Activated naive CD8-positive, alpha-beta T cell (primary cell): ENCODE measurements at regions not wholly inside any gene's neighbourhood (a gene's known extent, or its start where the extent isn't known, plus 50 kb on each side); places are given as distances from the start of the nearest gene placed in this dataset.
A peak's percentile ranks its signal among the peaks of the same experiment; 100 is the strongest.
"Not testable (repeated sequence)": the region's sequence is repeated elsewhere in the genome, so short reads cannot be mapped to it uniquely, and the experiment has no call there.

Experiments
- H3K27ac Mint-ChIP-seq: one replicate; pipeline ENCODE4 v1.8.0; 2021; ENCODE audit warnings: mixed read lengths
- H3K27me3 Mint-ChIP-seq: one replicate; pipeline ENCODE4 v1.8.0; 2021; ENCODE audit warnings: mixed read lengths
- H3K36me3 Mint-ChIP-seq: one replicate; pipeline ENCODE4 v1.8.0; 2021; ENCODE audit warnings: mixed read lengths
- H3K4me1 Mint-ChIP-seq: one replicate; pipeline ENCODE4 v1.8.0; 2021; ENCODE audit warnings: low read depth, mixed read lengths
- H3K4me3 Mint-ChIP-seq: one replicate; pipeline ENCODE4 v1.8.0; 2021; ENCODE audit warnings: mild to moderate bottlenecking, mixed read lengths
- H3K9me3 Mint-ChIP-seq: one replicate; pipeline ENCODE4 v1.8.0; 2021; ENCODE audit warnings: low read depth, mixed read lengths

DNA sequence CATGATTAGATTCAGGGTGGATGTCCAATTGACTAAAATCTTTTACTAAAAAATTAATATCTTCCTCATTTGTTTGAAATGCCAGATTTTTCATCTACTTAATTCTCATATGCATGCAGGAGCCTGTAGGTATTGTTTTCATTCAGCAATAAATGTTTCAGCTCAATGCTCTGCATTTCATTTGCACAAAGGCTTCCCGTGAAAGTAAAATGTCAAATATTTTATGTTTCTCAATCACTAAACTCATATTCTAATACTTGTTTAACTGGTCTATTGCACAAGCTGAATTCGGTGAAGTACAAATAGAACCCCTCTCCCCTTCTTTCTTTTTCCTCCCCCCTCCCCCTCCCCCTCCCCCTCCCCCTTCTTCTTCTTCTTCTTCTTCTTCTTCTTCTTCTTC is 175.9 kb downstream of the MCHR2 start:
- peaks cover 5% of the 10 kb centered on the region for H3K4me1 Mint-ChIP-seq
- no peak overlapping the region for H3K27ac Mint-ChIP-seq
- H3K27me3 Mint-ChIP-seq = peaks cover 13% of the 10 kb centered on the region
- H3K9me3 Mint-ChIP-seq = no peaks in the 10 kb centered on the region
- H3K36me3 Mint-ChIP-seq = no peaks in the 10 kb centered on the region
- H3K4me3 Mint-ChIP-seq = no peak overlapping the region

DNA sequence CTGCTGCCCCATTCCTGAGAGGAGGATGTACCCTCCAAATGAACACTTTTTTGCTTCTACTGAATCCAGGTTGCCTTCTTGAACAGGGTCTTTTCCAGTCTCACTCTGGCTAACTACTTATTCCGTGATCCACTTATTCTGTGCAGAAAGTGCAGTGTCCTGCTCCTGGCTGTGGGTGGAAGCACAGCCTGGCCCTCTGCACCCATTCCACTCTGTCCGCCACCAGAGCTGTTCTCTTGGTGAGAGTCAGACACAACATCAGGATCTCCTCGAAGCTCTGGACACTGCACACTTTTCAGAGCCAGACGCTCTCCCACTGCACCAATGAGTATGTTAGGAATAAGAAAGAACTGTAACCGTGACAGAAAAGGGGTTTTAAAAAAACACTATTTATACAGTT is 174.2 kb downstream of the MCHR2 start:
- peaks cover 11% of the 10 kb centered on the region for H3K27me3 Mint-ChIP-seq
- no peaks in the 10 kb centered on the region for H3K9me3 Mint-ChIP-seq
- peaks cover 7% of the 10 kb centered on the region for H3K4me1 Mint-ChIP-seq
- no peak overlapping the region for H3K27ac Mint-ChIP-seq
- H3K4me3 Mint-ChIP-seq = no peak overlapping the region
- no peaks in the 10 kb centered on the region for H3K36me3 Mint-ChIP-seq

DNA sequence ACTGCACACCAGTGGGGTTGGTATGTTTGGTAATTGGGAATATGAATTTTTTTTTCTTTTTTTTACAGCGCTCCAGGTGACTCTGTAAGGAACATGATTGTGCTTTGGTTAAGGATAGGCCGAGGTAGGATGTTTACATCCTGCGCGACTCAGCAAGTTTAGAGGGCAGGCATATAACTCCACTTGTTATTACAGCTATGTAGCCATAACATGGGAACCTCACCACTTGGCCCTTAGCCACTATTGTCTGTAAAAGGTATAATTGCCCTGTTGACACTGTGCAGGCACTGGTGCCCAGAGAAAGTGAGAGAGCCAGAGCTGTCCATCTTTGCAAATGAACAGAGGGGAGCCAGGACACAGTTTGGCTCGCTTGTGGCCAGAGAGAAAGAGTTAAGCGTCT is 172.9 kb downstream of the MCHR2 start:
- Mint-ChIP-seq H3K4me3 (no peak overlapping the region), H3K36me3 (no peaks in the 10 kb centered on the region), H3K9me3 (no peaks in the 10 kb centered on the region), H3K27me3 (peaks cover 11% of the 10 kb centered on the region), H3K27ac (no peak overlapping the region), H3K4me1 (peaks cover 7% of the 10 kb centered on the region)

DNA sequence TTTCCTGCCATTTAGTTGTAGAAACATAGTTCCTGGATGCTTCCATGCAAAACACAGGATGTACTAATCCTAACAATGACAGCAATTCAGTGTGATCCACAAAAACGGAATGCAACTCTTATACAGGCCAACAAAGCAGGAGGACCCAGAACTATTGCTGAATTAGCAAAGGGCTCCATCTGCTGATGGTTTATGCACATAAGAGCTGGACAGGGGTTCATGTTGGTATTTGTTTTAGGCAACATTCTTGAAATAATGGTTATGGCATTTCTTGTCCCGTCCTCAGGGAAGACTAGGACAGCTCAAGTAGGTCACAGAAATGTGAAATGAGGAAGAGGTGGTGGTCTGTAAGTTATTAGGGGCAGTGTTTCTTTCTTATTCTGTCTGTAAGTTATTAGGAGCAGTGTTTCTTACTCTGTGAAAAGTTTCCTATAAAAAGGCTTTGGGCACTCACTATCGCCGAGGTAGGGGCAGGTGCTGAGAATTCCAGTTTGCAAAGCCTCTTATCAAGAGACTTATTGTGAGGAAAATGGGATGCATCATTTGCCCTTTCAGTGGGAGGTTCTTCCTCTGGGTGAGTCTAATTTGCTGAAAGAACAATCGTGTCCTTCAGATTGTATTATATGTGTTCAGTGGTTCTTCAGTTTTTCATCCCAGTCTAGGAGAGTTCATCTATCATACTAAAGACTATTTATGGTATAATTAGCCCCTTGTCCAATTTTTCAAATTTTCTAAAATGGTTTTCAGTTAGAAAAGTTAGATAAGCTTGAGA is 171.1 kb downstream of the MCHR2 start:
- Mint-ChIP-seq H3K36me3 (no peaks in the 10 kb centered on the region), H3K4me1 (peaks cover 7% of the 10 kb centered on the region), H3K9me3 (no peaks in the 10 kb centered on the region), H3K4me3 (peak overlapping the region; percentile 79), H3K27me3 (peaks cover 7% of the 10 kb centered on the region), H3K27ac (no peak overlapping the region)

DNA sequence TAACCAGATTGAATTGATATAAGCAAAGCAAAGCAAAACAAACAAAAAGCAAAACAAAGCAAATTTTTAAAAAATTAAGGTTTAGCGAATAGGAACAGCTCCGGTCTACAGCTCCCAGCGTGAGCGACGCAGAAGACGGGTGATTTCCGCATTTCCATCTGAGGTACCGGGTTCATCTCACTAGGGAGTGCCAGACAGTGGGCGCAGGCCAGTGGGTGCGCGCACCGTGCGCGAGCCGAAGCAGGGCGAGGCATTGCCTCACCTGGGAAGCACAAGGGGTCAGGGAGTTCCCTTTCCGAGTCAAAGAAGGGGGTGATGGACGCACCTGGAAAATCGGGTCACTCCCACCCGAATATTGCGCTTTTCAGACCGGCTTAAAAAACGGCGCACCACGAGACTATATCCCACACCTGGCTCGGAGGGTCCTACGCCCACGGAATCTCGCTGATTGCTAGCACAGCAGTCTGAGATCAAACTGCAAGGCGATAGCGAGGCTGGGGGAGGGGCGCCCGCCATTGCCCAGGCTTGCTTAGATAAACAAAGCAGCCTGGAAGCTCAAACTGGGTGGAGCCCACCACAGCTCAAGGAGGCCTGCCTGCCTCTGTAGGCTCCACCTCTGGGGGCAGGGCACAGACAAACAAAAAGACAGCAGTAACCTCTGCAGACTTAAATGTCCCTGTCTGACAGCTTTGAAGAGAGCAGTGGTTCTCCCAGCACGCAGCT is 170.3 kb downstream of the MCHR2 start:
- H3K4me3 Mint-ChIP-seq = peak overlapping the region; percentile 79
- H3K27ac Mint-ChIP-seq, H3K4me1 Mint-ChIP-seq, H3K9me3 Mint-ChIP-seq, H3K27me3 Mint-ChIP-seq, H3K36me3 Mint-ChIP-seq: not testable (repeated sequence)

DNA sequence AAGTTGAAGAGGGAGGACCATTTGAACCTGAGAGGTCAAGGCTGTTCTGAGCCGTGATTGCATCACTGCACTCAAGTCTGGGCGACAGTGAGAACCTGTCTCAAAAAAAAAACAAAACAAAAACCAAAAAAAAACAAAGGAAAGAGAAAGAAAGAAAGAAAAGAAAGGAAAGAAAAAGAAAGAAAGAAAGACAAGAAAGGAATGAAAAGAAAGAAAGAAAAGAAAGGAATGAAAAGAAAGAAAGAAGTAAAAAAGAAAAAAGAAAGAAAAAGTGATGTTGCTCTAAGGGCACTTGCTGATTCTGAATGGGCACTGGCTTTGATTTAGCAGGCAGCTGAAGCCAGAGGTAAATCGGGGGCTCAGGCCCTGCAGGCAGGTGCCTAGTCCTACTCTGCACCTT is 161.0 kb downstream of the MCHR2 start:
- Mint-ChIP-seq H3K36me3 (no peaks in the 10 kb centered on the region), H3K9me3 (no peaks in the 10 kb centered on the region), H3K4me3 (no peak overlapping the region), H3K27ac (no peak overlapping the region), H3K27me3 (peaks cover 1% of the 10 kb centered on the region), H3K4me1 (no peaks in the 10 kb centered on the region)

DNA sequence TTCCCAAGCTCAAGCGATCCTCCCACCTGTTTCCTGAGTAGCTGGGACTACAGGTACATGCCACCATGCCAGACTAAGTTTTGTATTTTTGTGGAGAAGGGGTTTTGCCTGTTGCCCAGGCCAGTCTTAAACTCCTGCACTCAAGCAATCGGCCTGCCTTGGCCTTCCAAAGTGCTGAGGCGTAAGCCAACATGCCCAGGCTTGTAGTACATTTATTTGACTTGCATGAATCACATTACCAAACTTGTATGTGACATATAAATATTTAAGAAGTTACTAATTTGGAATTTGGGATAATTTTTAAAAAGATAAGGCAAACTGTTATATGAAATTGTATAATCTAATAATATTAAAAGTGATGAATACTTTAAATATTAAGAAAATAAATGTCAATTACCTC is 157.6 kb downstream of the MCHR2 start:
- H3K36me3 Mint-ChIP-seq = no peaks in the 10 kb centered on the region
- no peaks in the 10 kb centered on the region for H3K9me3 Mint-ChIP-seq
- H3K4me1 Mint-ChIP-seq = no peaks in the 10 kb centered on the region
- peaks cover 5% of the 10 kb centered on the region for H3K27me3 Mint-ChIP-seq
- no peak overlapping the region for H3K27ac Mint-ChIP-seq
- no peak overlapping the region for H3K4me3 Mint-ChIP-seq

DNA sequence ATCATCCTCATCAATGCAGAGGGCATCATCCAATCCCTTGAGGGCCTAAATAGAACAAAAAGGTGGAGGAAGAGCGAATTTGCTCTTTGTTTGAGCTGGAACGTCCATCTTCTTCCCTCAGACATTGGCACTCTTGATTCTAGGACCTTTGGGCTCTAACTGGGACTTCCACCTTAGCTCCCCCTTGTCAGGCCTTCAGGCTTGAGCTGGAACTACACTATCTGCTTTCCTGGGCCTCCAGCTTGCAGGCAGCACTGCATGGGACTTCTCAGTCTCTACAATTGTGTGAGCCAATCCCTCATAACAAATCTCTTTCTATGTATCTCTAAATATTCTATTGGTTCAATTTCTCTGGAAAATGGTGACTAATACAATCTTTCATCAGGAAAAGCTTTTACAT is 155.4 kb downstream of the MCHR2 start:
- no peaks in the 10 kb centered on the region for H3K36me3 Mint-ChIP-seq
- H3K4me1 Mint-ChIP-seq = no peaks in the 10 kb centered on the region
- peaks cover 4% of the 10 kb centered on the region for H3K27me3 Mint-ChIP-seq
- H3K27ac Mint-ChIP-seq = no peak overlapping the region
- H3K9me3 Mint-ChIP-seq = no peaks in the 10 kb centered on the region
- no peak overlapping the region for H3K4me3 Mint-ChIP-seq

DNA sequence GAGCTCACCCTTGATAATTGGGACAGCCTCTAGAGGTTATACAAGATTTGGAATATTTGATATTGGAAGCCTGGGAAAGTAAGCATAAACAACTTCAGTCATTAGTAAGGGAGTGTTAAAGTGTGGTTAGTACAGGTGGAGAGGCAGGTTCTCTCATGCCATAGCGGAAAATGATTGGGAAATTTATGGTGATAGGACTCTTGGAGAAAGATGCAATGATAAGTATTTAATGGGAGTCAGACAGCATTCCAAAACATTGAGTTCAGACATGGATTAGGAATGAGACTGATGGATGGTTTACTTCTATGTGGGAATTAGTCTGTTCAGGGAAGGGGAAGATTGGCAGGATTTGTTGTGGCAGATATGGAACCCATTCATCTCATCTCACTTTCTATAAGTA is 152.7 kb downstream of the MCHR2 start:
- H3K4me1 Mint-ChIP-seq = no peaks in the 10 kb centered on the region
- no peak overlapping the region for H3K27ac Mint-ChIP-seq
- no peak overlapping the region for H3K4me3 Mint-ChIP-seq
- no peaks in the 10 kb centered on the region for H3K36me3 Mint-ChIP-seq
- no peaks in the 10 kb centered on the region for H3K9me3 Mint-ChIP-seq
- peaks cover 4% of the 10 kb centered on the region for H3K27me3 Mint-ChIP-seq

DNA sequence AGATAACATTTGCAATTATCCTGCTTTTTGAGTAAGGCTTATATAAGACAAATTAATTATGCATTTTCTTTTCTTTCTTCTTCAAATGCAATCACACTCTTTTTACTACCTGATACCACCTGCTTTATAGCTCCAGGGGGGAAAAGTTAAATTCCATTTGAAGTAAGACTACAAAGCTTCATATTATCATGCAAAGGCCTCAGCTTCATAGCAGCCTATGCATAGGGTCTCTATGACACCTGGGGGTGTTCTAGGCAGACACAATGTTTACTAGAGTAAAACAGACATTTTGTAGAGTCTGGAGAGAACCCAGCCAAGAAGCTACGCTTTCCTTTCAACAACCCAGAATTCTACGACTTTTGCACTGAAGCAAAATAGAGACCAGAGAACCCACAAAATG is 148.0 kb downstream of the MCHR2 start:
- Mint-ChIP-seq H3K27me3 (peaks cover 12% of the 10 kb centered on the region), H3K4me3 (no peak overlapping the region), H3K4me1 (no peaks in the 10 kb centered on the region), H3K36me3 (no peaks in the 10 kb centered on the region), H3K9me3 (no peaks in the 10 kb centered on the region), H3K27ac (no peak overlapping the region)

DNA sequence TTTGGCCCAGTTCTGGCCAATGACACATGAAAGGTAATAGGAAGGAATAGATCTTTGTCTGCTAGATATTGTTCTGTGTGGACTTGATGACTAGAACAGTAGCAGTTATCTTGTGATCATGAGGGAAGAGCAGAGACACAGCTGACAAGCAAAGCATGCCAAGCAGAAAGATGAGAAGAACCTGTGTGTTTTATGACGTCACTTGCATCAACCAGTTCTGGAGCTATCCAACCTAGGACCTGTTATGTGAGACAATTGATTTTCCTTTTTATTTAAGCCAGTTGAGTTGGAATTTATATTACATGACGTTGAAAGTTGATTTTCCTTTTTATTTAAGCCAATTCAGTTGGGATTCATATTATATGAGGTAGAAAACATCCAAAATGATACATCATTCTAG is 143.2 kb downstream of the MCHR2 start:
- no peaks in the 10 kb centered on the region for H3K36me3 Mint-ChIP-seq
- H3K4me1 Mint-ChIP-seq = no peaks in the 10 kb centered on the region
- H3K27me3 Mint-ChIP-seq = peaks cover 24% of the 10 kb centered on the region
- no peak overlapping the region for H3K4me3 Mint-ChIP-seq
- H3K27ac Mint-ChIP-seq = no peak overlapping the region
- no peaks in the 10 kb centered on the region for H3K9me3 Mint-ChIP-seq

DNA sequence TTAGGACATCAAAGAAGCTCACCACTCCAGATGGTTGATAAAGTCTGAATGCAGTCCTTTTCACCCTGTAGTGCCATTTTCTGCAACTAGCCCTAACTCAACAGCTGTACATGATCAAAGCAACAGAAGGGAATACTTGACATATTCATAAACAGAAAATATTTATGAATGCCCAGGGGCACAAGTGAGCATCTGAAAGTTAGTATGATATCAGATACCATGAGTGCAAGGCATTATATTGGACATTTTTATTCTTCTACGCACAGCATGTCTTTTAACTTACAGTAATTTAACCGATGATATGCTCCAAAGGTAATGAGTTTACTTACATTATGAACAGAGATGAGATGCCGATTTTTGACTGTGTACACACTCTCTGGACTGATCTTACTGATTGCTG is 142.0 kb downstream of the MCHR2 start:
- Mint-ChIP-seq H3K27ac (no peak overlapping the region), H3K4me1 (no peaks in the 10 kb centered on the region), H3K4me3 (no peak overlapping the region), H3K27me3 (peaks cover 31% of the 10 kb centered on the region), H3K9me3 (no peaks in the 10 kb centered on the region), H3K36me3 (no peaks in the 10 kb centered on the region)

DNA sequence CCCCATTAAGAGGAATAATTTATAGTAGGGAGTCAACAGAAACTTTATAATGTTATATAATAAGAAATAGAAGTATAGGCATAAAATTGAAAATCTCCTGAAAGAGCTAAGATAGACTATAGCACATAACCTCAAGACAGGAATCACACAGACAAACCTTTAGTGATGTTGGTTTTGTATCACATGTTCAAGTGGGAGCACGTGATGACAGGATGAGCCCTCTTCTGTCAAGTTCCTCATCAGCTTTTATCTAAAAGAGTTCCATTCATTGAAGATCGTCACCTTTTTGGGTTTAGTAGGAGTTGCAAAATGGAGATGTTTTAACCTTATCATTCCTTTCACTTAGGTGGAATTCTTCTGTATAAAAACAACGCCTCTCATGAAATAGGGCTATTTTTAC is 127.0 kb downstream of the MCHR2 start:
- no peak overlapping the region for H3K27ac Mint-ChIP-seq
- no peaks in the 10 kb centered on the region for H3K9me3 Mint-ChIP-seq
- H3K27me3 Mint-ChIP-seq = peaks cover 17% of the 10 kb centered on the region
- no peaks in the 10 kb centered on the region for H3K36me3 Mint-ChIP-seq
- no peaks in the 10 kb centered on the region for H3K4me1 Mint-ChIP-seq
- no peak overlapping the region for H3K4me3 Mint-ChIP-seq

DNA sequence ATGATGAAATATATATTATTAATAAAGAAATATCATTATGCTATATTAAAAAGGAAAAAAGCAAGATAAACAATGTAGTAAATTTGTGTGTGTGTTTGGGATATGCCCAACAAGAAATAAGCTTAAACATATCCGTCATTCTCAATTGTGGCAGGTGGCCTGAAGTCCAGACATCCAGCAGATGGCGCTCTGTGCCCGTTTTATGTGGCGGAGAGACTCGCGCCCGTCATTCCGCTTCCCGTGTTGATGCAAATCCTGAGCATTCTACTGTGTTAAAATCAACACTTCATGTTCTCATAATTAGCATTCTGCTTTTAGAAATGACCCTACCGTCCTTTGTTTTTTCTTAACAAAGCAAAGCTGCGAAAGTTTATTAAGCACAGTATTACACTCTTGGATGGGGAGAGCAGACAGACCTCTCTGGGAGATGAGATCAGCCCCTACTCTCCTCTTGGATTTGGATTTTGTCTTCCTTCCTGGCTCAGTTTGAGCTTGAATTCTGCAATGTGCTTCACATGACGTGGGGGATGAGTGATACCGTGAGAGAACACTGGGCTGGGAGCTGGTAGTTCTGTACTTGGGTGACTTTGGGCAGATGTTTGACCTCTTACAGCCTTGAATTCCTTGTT is 125.8 kb downstream of the MCHR2 start:
- no peaks in the 10 kb centered on the region for H3K36me3 Mint-ChIP-seq
- H3K27me3 Mint-ChIP-seq = peaks cover 16% of the 10 kb centered on the region
- no peaks in the 10 kb centered on the region for H3K9me3 Mint-ChIP-seq
- no peak overlapping the region for H3K27ac Mint-ChIP-seq
- H3K4me1 Mint-ChIP-seq = no peaks in the 10 kb centered on the region
- H3K4me3 Mint-ChIP-seq = peak overlapping the region; percentile 18
